ENCODE measurements at regions not wholly inside any gene's neighbourhood (a gene's known extent, or its start where the extent isn't known, plus 50 kb on each side); places are given as distances from the start of the nearest gene placed in this dataset.

GRCh38 chr2:155975734-155976133 is 356.8 kb downstream of the NR4A2 start:
- FAIRE-seq: no peak
- POLR2A ChIA-PET: no interaction called here
- Histone ChIP-seq H3K27me3 (ENCODE audit: control insufficient read depth in 2 of 2, insufficient read depth in 2 of 2, low read length in 2 of 2) (no peaks in the 10 kb centered on the region), H3K27ac (ENCODE audit: extremely low read depth, low read depth, low read length) (no peak overlapping the region), H3K79me2 (ENCODE audit: control insufficient read depth, insufficient read depth, low read length) (no peaks in the 10 kb centered on the region), H4K20me1 (replicated peaks; ENCODE audit: control insufficient read depth, insufficient read depth, low read length) (no peaks in the 10 kb centered on the region), H3K4me3 (no peak overlapping the region), H3K4me1 (replicated peaks in 1 of 2; ENCODE audit: control insufficient read depth in 2 of 2, insufficient read depth in 2 of 2, low read length in 2 of 2) (no peaks in the 10 kb centered on the region), H3K36me3 (ENCODE audit: control insufficient read depth, insufficient read depth, low read length) (no peaks in the 10 kb centered on the region), H3K9me3 (replicated peaks; ENCODE audit: control insufficient read depth, insufficient read depth, low read depth, low read length) (no peaks in the 10 kb centered on the region), H3K9me1 (ENCODE audit: control insufficient read depth, insufficient read depth, low read length) (no peaks in the 10 kb centered on the region), H2AFZ (ENCODE audit: low read depth, low read length) (no peak overlapping the region), H3K9ac (ENCODE audit: insufficient read depth in 1 of 2, low read depth in 2 of 2, low read length in 2 of 2) (no peak overlapping the region), H3K4me2 (ENCODE audit: insufficient read depth, low read length) (no peak overlapping the region)
- no peak for ATAC-seq
- CTCF ChIA-PET (ENCODE audit: low intra/inter-chr PET ratio): no interaction called here
- intact Hi-C loops (cut with micrococcal nuclease) (no loop called here), in situ Hi-C loops (cut with MboI) (no loop called here)
- no peak for TF ChIP-seq E2F6 (IDR thresholded peaks at IDR 0.05; ENCODE audit: borderline replicate concordance in 1 of 2, extremely low read depth in 1 of 2, insufficient read depth in 1 of 2, insufficient read length in 1 of 2, low read depth in 1 of 2, low read length in 1 of 2, poor library complexity in 1 of 2, severe bottlenecking in 1 of 2)
- no peak for TF ChIP-seq CXXC5 (CRISPR knock-in tag; IDR thresholded peaks at IDR 0.05)
- TF ChIP-seq ARID3A (IDR thresholded peaks at IDR 0.05; ENCODE audit: borderline replicate concordance, low read depth, low read length): no peak
- no peak for TF ChIP-seq STAG1 (CRISPR knock-in tag; IDR thresholded peaks at IDR 0.05; ENCODE audit: borderline replicate concordance)
- no peak for TF ChIP-seq RBM39 (optimal IDR thresholded peaks at IDR 0.05; ENCODE audit: low read depth, low read length)
- TF ChIP-seq ZNF511 (CRISPR knock-in tag; IDR thresholded peaks at IDR 0.05): no peak
- no peak for TF ChIP-seq NFRKB (IDR thresholded peaks at IDR 0.05; ENCODE audit: low read depth)
- TF ChIP-seq ZNF780A (CRISPR knock-in tag; IDR thresholded peaks at IDR 0.05): no peak
- no peak for TF ChIP-seq MAZ (CRISPR knock-in tag; conservative IDR thresholded peaks at IDR 0.05 in 1 of 2, IDR thresholded peaks at IDR 0.05 in 1 of 2)
- no peak for TF ChIP-seq PREB (CRISPR knock-in tag; IDR thresholded peaks at IDR 0.05)
- TF ChIP-seq GABPB1 (CRISPR knock-in tag; IDR thresholded peaks at IDR 0.05): no peak
- no peak for DNase-seq (ENCODE audit: extremely low read depth in 1 of 4, low spot score in 3 of 4)
- BruUV-seq (replicated peaks): no TSS peak

All from K562 (cell line).